ENCODE measurements at regions not wholly inside any gene's neighbourhood (a gene's known extent, or its start where the extent isn't known, plus 50 kb on each side); places are given as distances from the start of the nearest gene placed in this dataset.
"Not testable (repeated sequence)": the region's sequence is repeated elsewhere in the genome, so short reads cannot be mapped to it uniquely, and the experiment has no call there.

DNA sequence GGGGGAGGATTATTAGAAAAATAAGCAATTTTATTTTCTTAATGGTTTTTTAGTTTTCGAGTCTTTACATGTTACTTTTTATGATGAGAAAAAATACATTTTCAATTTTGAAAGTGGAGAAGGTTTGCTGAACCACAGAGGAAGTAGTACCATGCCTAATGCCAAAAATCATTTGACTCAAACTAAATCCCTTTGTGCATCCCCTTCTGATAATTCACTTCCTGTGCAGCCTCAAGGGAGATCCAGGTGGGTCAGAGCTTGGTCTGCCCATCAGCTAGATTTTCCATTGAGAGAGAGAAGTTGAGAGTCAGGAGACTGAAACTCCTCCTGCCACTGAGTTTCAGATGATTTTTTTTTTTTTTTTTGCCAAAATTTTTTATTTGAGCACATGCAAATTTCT is 571.7 kb downstream of the LIG4 start:
- no peak for DNase-seq

- no peak for DNase-seq
These were observed 572.5 kb downstream of the LIG4 start for GRCh38 chr13:107642831-107643230.

DNA sequence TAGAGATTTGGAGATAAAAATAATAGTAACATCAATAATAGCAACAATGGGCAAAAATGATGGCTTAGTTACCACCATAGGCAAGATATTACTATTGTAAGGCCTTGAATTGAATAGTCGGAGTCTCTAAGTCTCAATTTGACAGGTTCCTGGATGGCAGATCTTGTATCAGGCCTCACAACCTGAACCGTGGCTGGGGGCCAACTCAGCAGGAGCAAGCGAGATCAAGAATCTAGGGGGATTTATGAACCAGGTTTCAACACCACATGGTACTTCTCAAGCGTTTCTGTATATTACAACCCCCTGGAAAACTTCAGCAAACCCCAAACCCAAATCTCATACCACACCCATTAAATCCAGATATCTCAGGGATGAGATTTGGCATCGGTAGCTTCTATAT is 573.8 kb downstream of the LIG4 start:
- no peak for DNase-seq

- no peak for DNase-seq
These were observed 589.7 kb downstream of the LIG4 start for GRCh38 chr13:107625648-107626047.

DNA sequence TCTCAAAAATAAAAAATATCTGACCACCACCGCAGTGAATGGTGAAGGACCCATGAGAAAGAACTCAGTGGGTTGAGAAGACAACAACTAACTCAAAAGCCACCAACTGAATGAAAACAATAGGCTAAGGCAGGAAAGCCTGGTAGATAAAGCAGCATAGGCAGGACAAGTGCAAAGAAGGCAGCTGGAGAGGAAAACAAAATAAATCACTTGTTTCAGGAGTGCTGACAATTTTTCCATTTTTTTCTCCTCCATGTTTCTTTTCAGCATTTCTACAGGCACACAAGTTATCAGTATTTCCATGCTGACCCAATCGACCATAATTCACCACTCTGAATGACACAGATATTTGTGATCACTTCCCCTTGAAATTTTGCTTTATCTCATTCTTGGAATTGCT is 597.8 kb downstream of the LIG4 start:
- no peak for DNase-seq

DNA sequence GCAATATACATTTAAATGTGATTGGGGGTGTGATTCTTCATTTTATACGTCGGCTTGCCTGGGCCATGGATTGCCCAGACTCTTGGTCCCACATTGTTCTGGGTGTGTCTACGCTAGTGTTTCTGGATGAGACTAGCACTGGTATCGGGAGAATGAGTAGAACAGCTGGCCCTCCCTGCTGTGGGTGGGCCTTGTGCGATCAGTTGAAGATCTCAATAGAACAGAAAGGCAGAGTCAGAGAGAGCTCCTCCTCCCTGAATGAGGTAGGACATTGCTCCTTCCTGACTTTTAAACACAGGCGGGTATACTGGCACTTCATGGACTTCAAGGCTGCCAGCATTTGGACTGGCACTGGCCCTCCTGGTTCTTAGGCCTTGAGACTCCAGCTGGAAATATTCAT is 603.0 kb downstream of the LIG4 start:
- no peak for DNase-seq

DNA sequence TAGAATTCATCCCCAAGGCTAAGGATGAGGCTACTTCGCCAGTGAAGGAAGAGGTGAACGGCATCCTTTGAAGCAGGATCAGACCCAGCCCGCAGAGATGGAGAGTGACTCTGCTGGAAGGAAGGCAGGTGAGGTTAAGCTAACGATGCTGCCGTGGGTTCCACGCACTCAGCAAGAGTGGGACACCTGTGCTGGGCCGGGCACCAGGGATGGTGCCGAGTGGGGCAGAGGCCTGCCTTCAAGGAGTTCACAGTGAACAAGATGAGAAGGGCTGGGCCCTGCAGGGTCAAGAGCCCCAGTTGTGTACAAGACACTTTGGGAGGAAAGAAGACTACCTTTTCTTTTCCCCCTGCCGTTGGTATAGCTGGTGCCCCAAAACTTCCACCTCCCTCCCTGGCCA is 606.6 kb downstream of the LIG4 start:
- no peak for DNase-seq

DNA sequence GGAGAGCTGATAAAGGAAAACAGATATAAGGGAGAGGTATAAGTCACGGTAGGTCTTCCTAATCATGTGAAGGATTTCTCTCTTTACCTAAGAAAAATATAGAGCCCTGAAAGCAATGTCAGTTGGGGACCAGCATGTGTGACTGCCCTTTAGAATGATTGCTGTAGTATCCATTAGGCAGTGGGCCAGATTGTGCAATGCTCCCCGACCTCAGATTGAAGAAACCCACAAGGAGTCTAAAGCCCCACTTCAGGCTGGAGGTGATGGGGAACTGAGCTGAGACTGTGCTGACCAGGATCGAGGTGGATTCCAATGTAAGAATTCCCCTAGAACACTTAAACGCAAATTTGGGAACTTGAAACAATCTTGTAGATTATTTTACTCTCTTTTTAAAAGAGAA is 614.4 kb downstream of the LIG4 start:
- no peak for DNase-seq

- DNase-seq: not testable (repeated sequence)
These were observed 619.0 kb downstream of the LIG4 start for GRCh38 chr13:107596306-107596705.

DNA sequence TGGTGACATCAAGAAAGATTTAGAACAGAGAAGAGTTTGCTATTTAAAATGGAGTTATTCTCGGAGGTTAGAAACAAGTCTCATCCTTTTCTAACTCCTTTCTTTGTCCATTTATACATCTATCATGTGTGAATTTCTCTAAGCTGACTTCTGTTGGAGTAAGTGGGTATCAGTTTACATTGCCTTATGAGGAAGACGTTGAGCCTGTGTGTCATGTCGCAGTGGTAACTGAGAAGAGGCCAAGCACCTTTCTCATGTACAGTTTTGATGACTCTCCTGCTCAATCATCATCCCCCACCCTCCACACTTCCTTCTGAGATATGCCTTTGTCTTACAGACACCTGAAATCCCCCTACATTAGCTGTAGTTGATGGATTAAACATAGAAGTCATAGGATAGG is 624.8 kb downstream of the LIG4 start:
- DNase-seq: no peak

GRCh38 chr13:107587681-107588080 is 627.7 kb downstream of the LIG4 start:
- no peak for DNase-seq

DNA sequence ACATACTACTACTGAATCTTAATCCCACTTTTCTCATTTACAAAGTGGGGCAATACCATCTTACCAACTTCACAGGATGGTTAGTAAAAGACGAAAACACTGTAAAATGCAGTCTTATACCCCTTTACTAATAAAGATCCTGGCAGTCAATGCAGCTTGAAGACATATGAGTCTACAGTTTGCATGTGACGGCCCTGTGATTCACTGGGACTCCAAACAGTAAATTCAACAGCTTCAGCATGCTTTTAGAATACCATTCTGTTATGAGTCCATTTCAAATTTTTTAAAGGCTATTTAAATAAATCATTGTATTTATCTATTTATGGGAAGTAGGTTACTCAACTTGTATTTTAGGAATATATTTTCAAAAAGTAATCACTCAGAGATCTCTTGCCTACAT is 629.1 kb downstream of the LIG4 start:
- DNase-seq: no peak

GRCh38 chr13:107585469-107586180 is 629.7 kb downstream of the LIG4 start:
- no peak for DNase-seq

GRCh38 chr13:107582171-107582570 is 633.2 kb downstream of the LIG4 start:
- DNase-seq: no peak

DNA sequence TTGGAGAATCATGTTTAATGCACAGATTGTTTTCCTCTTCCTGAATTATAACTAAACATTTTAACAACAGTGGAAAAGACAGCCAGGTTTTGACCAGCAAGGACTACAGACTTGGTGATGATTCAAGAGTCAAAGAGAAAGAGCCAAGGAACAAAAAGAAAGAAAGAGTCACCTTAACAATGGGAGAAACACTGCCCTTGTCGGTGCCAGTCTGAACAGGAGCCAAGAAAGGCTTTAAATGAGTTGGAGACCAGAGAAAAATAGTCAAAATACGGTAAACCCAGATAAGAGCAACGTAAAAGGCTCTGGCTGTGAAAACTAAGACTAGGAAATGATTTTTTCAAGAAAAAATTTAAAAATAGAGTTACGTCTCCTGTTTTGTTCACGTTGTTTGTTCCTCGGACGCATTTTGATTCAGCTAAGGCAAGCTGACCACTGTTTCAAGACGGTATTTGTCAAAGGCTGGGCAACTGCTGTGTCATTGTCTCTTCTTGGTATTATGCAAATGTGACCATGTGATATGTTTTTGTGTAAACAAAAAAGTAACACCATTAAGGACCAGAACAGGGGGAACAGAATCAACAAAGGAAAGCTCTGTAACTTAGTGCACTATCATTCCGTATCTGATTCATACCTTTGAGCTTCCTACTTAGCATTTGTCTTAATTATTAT is 634.5 kb downstream of the LIG4 start:
- DNase-seq: no peak

DNA sequence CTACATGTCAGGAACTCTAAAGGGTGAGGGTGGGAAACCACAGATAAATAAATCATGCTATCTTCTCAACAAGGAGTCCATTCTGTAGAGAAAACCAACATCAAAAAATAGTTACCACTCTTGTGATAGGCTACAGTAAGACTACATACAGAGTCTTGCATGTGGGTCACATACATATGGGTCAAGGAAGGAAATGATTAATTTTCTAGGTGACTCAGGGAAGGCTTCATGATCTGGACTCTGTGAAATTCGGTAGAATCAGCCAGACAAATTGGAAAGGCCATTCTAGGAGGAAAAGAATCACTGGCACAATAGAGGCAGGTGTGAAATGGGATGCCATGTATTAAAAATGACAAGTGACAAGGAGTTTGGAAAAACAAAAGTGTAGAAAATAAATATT is 638.9 kb downstream of the LIG4 start:
- DNase-seq: no peak

DNA sequence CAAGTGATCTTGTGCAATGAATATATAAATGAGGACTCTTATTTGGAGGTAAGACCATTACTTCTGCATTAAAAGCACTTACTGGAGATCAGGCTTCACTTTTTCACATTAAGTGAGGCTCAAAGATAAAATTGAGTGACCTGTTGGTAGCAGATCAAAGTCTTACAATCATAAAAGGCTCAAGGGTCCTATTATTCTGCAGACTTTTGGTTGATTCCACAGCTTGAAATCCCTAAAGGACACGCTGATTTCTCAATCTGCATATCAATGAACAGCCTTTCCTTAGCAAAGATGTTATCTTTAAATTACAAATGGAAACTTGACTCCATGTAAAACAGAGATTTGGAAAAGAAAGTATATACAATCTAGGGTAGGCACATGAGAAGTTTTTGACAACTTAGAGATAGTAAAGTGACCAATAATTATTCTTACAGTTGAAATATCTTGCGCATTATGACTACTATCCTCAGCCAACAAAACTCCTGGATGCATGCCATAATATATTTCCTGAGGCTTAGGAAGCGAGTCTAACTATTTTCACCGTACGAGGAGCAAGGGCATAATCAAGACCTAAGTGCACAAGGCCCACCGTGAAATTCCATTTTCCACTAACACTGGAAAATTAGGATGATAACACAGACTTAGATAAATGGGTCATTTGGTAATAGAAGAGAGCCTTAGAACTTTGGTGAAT is 640.7 kb downstream of the LIG4 start:
- no peak for DNase-seq

DNA sequence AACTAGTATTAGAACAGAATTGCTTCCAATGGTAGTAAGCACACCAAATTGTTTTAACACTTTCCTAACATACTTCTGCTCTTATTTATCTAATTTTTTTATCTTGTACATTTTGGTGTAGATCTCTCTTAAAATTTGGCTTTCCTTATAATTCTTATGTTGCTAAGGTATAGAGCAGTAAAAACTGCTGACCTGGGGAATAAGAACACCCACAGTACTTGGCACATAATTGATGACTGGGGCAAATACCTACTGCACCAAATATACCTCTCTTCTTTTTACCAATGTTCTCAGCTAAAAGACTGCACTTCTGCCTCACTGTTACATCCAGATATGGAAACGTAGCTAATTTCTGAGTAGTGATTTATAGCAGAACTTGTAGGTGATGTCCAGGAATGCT is 642.2 kb downstream of the LIG4 start:
- DNase-seq: no peak

DNA sequence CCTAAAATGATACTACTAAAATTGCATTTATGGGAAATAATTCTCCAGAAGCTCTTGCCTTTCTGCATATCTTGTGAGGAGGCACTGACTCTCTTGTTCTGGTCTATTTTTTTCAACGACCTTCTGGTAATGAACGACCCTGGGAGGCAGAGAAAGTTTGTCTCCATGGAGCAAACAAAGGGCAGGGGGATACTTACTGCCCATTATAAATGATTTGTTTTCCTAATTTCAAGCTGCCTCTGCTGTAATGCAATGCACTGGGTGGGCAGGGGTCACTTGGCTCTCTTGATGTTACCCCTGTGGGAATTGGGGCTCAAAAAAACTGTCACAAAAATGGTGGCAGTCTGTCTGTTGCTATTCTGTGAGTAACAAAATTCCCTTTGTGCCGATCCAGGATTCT is 643.2 kb downstream of the LIG4 start:
- no peak for DNase-seq

DNA sequence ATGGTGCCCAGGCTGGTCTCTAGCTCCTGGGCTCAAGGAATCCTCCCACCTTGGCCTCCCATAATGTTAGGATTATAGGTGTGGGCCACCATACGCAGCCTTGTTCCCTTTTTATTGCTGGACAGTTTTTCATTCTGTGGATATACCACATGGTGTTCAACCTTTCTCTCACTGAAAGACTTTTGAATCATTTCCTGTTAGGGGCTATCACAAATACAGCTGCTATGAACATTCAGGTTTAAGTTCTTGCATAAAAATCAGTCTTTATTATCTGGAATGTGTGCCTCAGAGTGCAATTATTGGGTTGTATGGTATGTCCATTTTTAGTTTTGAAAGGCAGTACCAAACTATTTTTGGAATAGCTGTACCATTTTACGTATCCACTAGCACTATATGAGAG is 647.2 kb downstream of the LIG4 start:
- DNase-seq: no peak

- DNase-seq: no peak
These were observed 652.0 kb downstream of the LIG4 start for GRCh38 chr13:107563099-107563925.

DNA sequence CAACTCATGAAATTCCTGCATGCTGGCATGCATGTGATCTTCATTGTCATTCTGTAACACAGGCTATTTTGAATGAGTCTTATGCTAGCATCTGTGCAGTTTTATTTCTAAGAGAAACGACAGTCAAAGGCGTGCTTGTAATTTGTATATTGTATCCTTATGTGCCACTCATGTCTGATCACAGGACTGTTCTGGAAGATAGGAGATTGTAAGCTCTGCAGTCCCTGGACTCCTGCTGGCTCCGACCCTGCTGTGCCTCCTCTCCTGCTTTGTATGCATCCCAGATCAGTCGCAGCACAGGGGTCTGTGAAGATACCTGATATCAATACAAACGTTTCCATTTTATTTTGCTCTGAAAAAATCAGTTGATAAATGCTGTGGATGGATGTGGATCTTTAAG is 653.1 kb downstream of the LIG4 start:
- no peak for DNase-seq

DNA sequence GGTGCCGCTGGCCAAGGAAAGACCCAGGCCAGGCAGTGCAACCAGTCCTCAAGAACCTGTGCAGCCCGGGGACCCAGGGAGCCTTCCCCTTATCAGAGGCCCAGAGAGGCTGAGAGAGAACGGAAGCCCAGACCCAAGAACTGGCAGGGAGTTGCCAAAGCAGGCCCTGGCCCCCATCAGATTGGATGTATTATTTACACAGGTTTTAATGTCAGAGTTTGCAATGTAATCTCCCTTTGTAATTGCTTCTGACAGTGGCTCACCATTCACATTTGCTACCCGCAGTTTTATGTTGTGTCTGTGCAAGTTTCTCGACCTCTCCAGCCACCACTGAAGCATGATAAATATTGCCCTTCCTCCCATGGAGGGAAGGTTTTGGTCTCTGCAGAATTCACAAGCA is 660.9 kb downstream of the LIG4 start:
- DNase-seq: no peak

All from stimulated activated CD4-positive, alpha-beta T cell treated with anti-CD3 and anti-CD28 coated beads, Interleukin-4, amount 100 ng/mL, for 1 hour (primary cell).